HTR-8/SVneo (cell line): ENCODE measurements at regions not wholly inside any gene's neighbourhood (a gene's known extent, or its start where the extent isn't known, plus 50 kb on each side); places are given as distances from the start of the nearest gene placed in this dataset.
"Not testable (repeated sequence)": the region's sequence is repeated elsewhere in the genome, so short reads cannot be mapped to it uniquely, and the experiment has no call there.

Experiments used
- DNase-seq: peaks from one replicate; pipeline ENCODE4 v3.0.0; 2011; ENCODE audit warnings: low spot score, mixed read lengths; ENCODE audit not compliant: insufficient read length
- FAIRE-seq: peaks from 2 replicates; lab custom pipeline; 2011; peaks lifted over from hg19 to GRCh38; lab: Jason Lieb, UNC

DNA sequence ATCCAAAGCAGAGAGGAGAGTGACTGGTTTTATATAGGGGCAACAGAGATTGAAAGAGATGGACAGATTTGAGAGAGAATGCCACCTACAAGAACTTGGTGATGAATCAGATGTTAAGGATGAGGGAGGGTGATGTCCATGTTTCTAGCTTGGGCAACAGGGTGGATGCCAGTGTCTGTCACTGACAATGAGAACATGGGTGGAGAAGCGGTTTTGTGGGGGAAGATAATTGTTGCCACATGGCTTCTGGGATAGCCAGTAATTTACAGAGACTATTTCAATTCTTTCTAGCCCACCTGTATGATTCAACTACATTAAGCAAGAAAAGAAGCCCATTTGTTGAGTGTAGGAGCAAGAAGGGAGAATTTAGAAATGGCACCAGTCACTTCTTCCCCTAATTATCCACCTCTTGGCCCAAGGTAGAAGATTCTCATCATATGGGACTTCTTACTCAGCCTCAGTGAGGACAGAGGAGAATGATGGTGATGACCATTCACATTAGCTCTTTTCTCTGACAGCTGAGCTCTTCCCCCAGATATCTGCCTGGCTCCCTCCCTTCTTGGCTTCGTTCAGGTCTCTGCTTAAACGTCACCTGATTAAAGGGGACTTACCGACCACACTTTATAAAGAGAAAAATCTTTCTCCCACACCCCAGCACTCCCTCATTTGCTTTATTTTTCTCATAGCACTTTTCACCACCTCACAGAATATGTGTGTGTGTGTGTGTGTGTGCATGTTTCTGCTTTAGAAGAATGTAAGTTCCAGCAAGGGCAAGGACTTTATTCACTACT is 117.8 kb downstream of the DUSP6 start:
- DNase-seq (no peak), FAIRE-seq (no peak)

- DNase-seq (no peak), FAIRE-seq (no peak)
Observed at GRCh38 chr12:89231686-89232085, 120.6 kb downstream of the DUSP6 start.

- DNase-seq: no peak
- FAIRE-seq: no peak
Observed at GRCh38 chr12:89230376-89231315, 121.7 kb downstream of the DUSP6 start.

- FAIRE-seq (no peak), DNase-seq (no peak)
Observed at GRCh38 chr12:89228491-89228890, 123.8 kb downstream of the DUSP6 start.

- DNase-seq (no peak), FAIRE-seq (no peak)
Observed at GRCh38 chr12:89227774-89228173, 124.5 kb downstream of the DUSP6 start.

GRCh38 chr12:89225808-89226411 is 126.4 kb downstream of the DUSP6 start:
- FAIRE-seq: no peak

DNA sequence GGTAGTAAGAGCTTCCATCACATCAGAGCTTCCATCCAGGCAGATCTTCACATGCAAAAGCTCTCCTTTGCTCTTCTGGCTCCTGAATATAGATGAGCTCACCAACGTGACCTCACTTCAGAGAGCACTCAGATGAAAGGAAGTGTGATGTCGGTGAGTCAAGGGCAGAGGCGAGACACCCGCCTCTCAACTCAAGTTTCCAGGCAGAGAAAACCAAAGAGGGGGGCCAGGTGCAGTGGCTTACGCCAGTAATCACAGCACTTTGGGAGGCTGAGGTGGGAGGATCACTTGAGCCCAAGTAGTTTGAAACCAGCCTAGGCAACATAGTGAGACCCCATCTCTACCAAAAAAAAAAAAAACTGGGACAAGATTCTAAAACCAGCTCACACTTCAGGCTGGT is 126.9 kb downstream of the DUSP6 start:
- peak; percentile 14 for DNase-seq
- no peak for FAIRE-seq

More at GRCh38 chr12:89225808-89226411, 126.4 kb downstream of the DUSP6 start:
- DNase-seq: no peak

- not testable (repeated sequence) for DNase-seq, FAIRE-seq
Observed at GRCh38 chr12:89222580-89222979, 129.7 kb downstream of the DUSP6 start.

DNA sequence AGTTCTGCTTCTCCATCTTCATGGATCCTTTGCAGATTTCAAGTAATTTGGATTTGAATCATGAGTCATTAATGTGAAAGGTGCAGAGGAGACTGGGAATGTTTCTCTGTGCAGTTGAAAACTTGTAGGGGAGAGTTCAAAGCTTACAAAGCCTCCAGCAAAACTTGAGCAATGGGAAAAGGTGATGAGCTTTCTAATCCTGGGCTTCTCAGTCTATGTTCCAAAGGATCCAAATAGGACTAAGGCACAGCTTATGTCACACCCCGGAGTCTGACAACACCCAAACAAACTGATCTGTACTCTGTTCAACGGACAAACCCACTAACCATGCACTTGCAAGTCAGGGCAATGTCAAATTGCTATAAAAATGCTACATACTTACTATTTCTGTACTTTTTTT is 134.8 kb downstream of the DUSP6 start:
- DNase-seq: no peak

GRCh38 chr12:89216211-89216952 is 135.9 kb downstream of the DUSP6 start:
- FAIRE-seq (no peak), DNase-seq (no peak)

More for the DNA sequence above, 134.8 kb downstream of the DUSP6 start:
- FAIRE-seq: no peak

DNA sequence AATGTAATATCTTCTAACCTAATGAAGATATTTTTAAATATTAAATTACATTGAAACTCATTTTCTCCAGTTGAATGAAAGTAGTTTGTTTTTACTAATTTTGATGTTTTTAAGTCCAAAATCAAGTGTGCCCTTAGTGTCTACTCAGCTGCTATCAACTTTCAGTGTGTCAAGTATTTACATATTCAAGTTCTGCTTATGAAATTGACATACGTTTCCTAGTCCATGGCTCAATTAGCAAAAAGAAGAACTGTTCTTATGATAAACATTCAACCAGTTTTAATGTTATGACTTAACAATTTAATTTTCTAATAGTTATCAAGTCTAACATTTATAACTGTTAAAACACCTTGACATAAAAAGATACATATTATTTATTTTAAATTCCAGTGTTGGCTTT is 137.1 kb downstream of the DUSP6 start:
- DNase-seq (no peak), FAIRE-seq (no peak)

- DNase-seq: no peak
- FAIRE-seq: no peak
Observed at GRCh38 chr12:89213747-89214146, 138.6 kb downstream of the DUSP6 start.

DNA sequence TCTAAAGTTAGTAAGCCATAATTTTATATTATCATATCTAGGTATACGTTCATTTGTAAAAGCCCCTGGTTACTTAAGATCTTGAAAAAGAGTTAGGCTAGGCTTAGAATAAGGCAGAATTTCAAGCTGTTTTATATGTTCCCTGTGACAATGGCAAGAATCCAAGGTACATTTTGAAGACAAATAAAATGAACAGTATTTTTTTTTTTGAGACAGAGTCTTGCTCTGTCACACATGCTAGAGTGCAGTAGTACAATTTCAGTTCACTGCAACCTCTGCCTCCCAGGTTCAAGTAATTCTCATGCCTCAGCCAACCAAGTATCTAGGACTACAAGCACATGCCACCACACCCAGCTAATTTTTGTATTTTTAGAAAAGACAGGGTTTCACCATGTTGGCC is 139.2 kb downstream of the DUSP6 start:
- DNase-seq (no peak), FAIRE-seq (no peak)

GRCh38 chr12:89212339-89212771 is 139.9 kb downstream of the DUSP6 start:
- no peak for DNase-seq
- FAIRE-seq: no peak

GRCh38 chr12:89211456-89211855 is 140.8 kb downstream of the DUSP6 start:
- FAIRE-seq: no peak
- no peak for DNase-seq

DNA sequence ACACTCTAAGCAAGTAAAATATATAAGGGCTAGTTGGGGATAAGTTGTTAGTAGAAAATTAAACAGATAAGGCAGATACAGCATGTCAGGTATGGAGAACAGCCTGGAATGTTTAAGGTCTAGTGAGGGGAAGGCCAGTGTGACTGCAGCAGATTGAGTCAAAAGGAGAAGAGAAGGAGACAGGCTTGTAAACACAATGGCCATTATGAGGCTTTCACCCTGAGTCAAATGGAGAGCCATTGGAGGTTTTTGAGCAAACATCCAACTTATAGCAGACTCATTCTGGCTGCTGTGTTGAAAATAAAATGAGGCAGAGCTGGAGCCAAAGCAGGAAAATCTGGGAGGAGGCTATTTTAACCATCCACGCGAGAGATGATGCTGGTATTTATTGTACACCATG is 142.0 kb downstream of the DUSP6 start:
- no peak for FAIRE-seq
- no peak for DNase-seq

GRCh38 chr12:89208661-89209096 is 143.6 kb downstream of the DUSP6 start:
- FAIRE-seq (no peak), DNase-seq (no peak)

DNA sequence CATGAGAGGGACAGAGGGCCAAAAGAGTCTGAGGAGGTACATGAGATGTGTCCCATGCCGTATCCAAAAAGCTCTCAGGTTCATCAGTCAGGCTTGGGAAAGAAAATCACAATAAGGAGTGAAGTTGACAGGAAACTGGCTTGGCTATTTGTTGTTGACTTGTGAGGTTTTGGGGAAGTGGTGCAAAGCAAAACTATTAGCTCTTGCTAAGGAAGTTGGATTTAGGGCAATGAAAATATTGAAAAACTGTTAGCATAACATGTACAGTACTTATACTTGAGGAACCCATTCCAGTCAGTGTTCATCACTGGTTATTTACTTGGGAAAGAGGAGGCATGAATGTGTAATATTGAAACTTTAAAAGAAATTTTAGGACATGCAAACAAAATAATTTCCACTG is 145.9 kb downstream of the DUSP6 start:
- DNase-seq (no peak), FAIRE-seq (no peak)

- DNase-seq: no peak
- no peak for FAIRE-seq
Observed at GRCh38 chr12:89205517-89205916, 146.8 kb downstream of the DUSP6 start.

GRCh38 chr12:89203144-89203543 is 149.2 kb downstream of the DUSP6 start:
- DNase-seq: no peak
- FAIRE-seq: no peak
